HepG2 (cell line): ENCODE measurements at regions not wholly inside any gene's neighbourhood (a gene's known extent, or its start where the extent isn't known, plus 50 kb on each side); places are given as distances from the start of the nearest gene placed in this dataset.

Experiments
- ATAC-seq: fragments of 200-7000 bp; cut with Tn5 transposase; 3 replicates; pipeline ENCODE4 v1.9.1; 2020; ENCODE audit warnings: mild to moderate bottlenecking, moderate library complexity
- BruUV-seq: library from RNA; stranded (reverse); fragments of 400-500 nt; replicated peaks from 2 replicates; lab custom pipeline; 2021; lab: Mats Ljungman, UMichigan
- CTCF ChIA-PET: fragments of 300-600 bp; formaldehyde crosslinking; extraction: SDS; loops from one replicate; lab custom pipeline; 2021; ENCODE audit warnings: low total read pairs, inconsistent platforms, low intra/inter-chr PET ratio; lab: Yijun Ruan, JAX
- POLR2A ChIA-PET: fragments of 350-600 bp; sonication (Branson Sonifier 250); formaldehyde crosslinking; loops from one replicate; lab custom pipeline; 2020; ENCODE audit warnings: antibody characterized with exemption, inconsistent platforms; lab: Yijun Ruan, JAX
- DNase-seq: peaks from one replicate; pipeline ENCODE4 v3.0.0-alpha.2; 2015; ENCODE audit warnings: low spot score
- FAIRE-seq: peaks from 3 replicates; lab custom pipeline; 2011; peaks lifted over from hg19 to GRCh38; lab: Jason Lieb, UNC
- H2AFZ ChIP-seq: one replicate; pipeline ENCODE4 v1.6.1; 2011; ENCODE audit warnings: low read length, inconsistent platforms
- H3K27ac ChIP-seq: fragments of 300-600 bp; 3 replicates; pipeline ENCODE4 v1.8.0; 2011; ENCODE audit warnings: mixed run types, mild to moderate bottlenecking, mixed read lengths, low read length, inconsistent platforms; ENCODE audit not compliant: insufficient read depth; ENCODE audit errors: extremely low read length
- H3K27me3 ChIP-seq, 2 experiments: fragments of 200-600 bp in 1 of 2; 2 replicates in 1 of 2; 3 replicates in 1 of 2; pipeline versions ENCODE4 v1.6.0 to v1.8.0; 2011; ENCODE audit warnings: low read length in 2 of 2, mild to moderate bottlenecking in 2 of 2, moderate library complexity in 2 of 2, inconsistent platforms in 1 of 2; ENCODE audit not compliant: insufficient read depth in 2 of 2, control insufficient read depth in 1 of 2
- H3K36me3 ChIP-seq, 2 experiments: fragments of 200-600 bp in 1 of 2; replicated peaks in 1 of 2; 2 replicates in 1 of 2; 3 replicates in 1 of 2; pipeline versions ENCODE4 v1.5.1 to v1.8.0; 2011; ENCODE audit warnings: low read length in 2 of 2, inconsistent platforms in 1 of 2; ENCODE audit not compliant: insufficient read depth in 2 of 2, control insufficient read depth in 1 of 2
- H3K4me1 ChIP-seq: 2 replicates; pipeline ENCODE4 v1.5.1; 2012; ENCODE audit warnings: low read length, inconsistent platforms; ENCODE audit not compliant: insufficient read depth
- H3K4me2 ChIP-seq: 2 replicates; pipeline ENCODE4 v1.6.0; 2011; ENCODE audit warnings: low read depth, low read length, inconsistent platforms
- H3K4me3 ChIP-seq, 3 experiments: fragments of 200-600 bp in 1 of 3; sonication (generic), shearing (Covaris generic) in 1 of 3; replicated peaks in 1 of 3; 2 replicates each; pipeline ENCODE4 v1.5.1; 2011 to 2016; ENCODE audit warnings: low read length in 3 of 3, inconsistent platforms in 2 of 3, low read depth in 2 of 3, mild to moderate bottlenecking in 2 of 3, control low read depth in 1 of 3, mixed read lengths in 1 of 3; ENCODE audit not compliant: insufficient read depth in 1 of 3
- H3K79me2 ChIP-seq: one replicate; pipeline ENCODE4 v1.6.1; 2011; ENCODE audit warnings: low read length, inconsistent platforms; ENCODE audit not compliant: insufficient read depth
- H3K9ac ChIP-seq: 2 replicates; pipeline ENCODE4 v1.6.0; 2011; ENCODE audit warnings: mild to moderate bottlenecking, low read depth, low read length, inconsistent platforms; ENCODE audit not compliant: insufficient read depth
- H3K9me3 ChIP-seq: 2 replicates; pipeline ENCODE4 v1.5.1; 2012; ENCODE audit warnings: mild to moderate bottlenecking, low read length
- H4K20me1 ChIP-seq: 2 replicates; pipeline ENCODE4 v1.6.0; 2011; ENCODE audit warnings: inconsistent platforms, mild to moderate bottlenecking, low read length, moderate library complexity; ENCODE audit not compliant: insufficient read depth
- ATM ChIP-seq: fragments of 450-650 bp; IDR thresholded peaks from 2 replicates; pipeline ENCODE4 v1.7.1; 2017; ENCODE audit warnings: mild to moderate bottlenecking, borderline replicate concordance
- CCDC6 ChIP-seq: sonication (generic); formaldehyde crosslinking; IDR thresholded peaks from 2 replicates; pipeline ENCODE4 v1.8.1; 2022; ENCODE audit warnings: mild to moderate bottlenecking, missing genetic modification reagents, moderate library complexity
- CSRNP1 ChIP-seq: sonication (generic); formaldehyde crosslinking; IDR thresholded peaks from 2 replicates; pipeline ENCODE4 v1.8.1; 2023; ENCODE audit warnings: mild to moderate bottlenecking, missing genetic modification reagents
- FOXA1 ChIP-seq, 2 experiments: fragments of 450-650 bp in 1 of 2; sonication (generic) in 1 of 2; formaldehyde crosslinking in 1 of 2; IDR thresholded peaks; 2 replicates each; pipeline versions ENCODE4 v1.4.0 to v1.6.1; 2016 to 2020; ENCODE audit warnings: missing genetic modification reagents in 1 of 2
- NONO ChIP-seq, 2 experiments: fragments of 450-650 bp in 1 of 2; sonication (generic) in 1 of 2; formaldehyde crosslinking in 1 of 2; IDR thresholded peaks in 1 of 2; conservative IDR thresholded peaks in 1 of 2; 2 replicates each; pipeline versions ENCODE4 v1.6.1 to v1.8.0; 2017 to 2022; ENCODE audit warnings: mild to moderate bottlenecking in 1 of 2, missing genetic modification reagents in 1 of 2, moderate library complexity in 1 of 2
- SATB2 ChIP-seq: sonication (generic); formaldehyde crosslinking; IDR thresholded peaks from 2 replicates; pipeline ENCODE4 v1.5.0; 2020; ENCODE audit warnings: missing genetic modification reagents
- ZNF138 ChIP-seq: sonication (generic); formaldehyde crosslinking; IDR thresholded peaks from 2 replicates; pipeline ENCODE4 v1.5.0; 2020; ENCODE audit warnings: mild to moderate bottlenecking, low read depth, missing genetic modification reagents
- ZNF563 ChIP-seq: sonication (generic); formaldehyde crosslinking; IDR thresholded peaks from 2 replicates; pipeline ENCODE4 v1.8.0; 2022; ENCODE audit warnings: mild to moderate bottlenecking, moderate library complexity, missing genetic modification reagents
- ZNF713 ChIP-seq: sonication (generic); formaldehyde crosslinking; IDR thresholded peaks from 2 replicates; pipeline ENCODE4 v1.4.0; 2020; ENCODE audit warnings: mild to moderate bottlenecking, missing genetic modification reagents
- ZNF850 ChIP-seq: sonication (generic); formaldehyde crosslinking; conservative IDR thresholded peaks from 2 replicates; pipeline ENCODE4 v1.9.0; 2021; ENCODE audit warnings: mild to moderate bottlenecking, missing genetic modification reagents
- WGBS: methylation state at CpG from one replicate; pipeline ENCODE4 v1.1.6; 2017; ENCODE audit warnings: low lambda C conversion rate; 5-methylcytosine and 5-hydroxymethylcytosine counted together
- in situ Hi-C: cut with HindIII; loops from 2 replicates; pipeline ENCODE4 v1.10.0; 2017; ENCODE audit warnings: low pct_unique_long_range_greater_than_20kb; ENCODE audit not compliant: extremely low pct_ligation_motif_present
- intact Hi-C: fragments of 100-400 bp; cut with micrococcal nuclease; formaldehyde crosslinking; loops from one replicate; pipeline ENCODE4 v1.10.0; 2022; ENCODE audit not compliant: unreplicated experiment
- TF ChIP-seq, protein P1 (sequence below): IDR thresholded peaks from 2 replicates; pipeline ENCODE4 v1.6.1; 2012; ENCODE audit warnings: inconsistent platforms
- TF ChIP-seq, protein P2 (sequence below): sonication (generic); formaldehyde crosslinking; IDR thresholded peaks from 2 replicates; pipeline ENCODE4 v1.4.0; 2020; ENCODE audit warnings: missing genetic modification reagents

DNA sequence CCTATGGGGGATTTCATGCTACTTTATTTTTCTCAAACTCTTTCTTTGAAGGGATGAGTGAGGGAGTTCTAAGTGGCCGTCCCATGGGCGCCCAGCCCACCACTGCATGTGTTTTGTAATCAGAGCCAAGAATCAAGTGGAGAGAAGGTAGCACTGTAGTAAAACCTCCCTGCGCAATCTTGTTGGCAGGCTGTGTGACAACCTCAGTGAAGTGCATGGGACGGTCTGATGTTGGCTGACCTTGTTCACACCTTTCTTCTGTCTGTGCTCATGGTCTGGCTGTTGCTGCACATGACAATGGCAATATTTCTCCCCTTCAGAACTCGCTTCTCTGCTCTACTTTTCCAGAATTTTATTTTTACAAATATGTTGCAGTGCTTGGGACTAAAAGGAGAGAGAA, 71.2 kb upstream of the SHISA3 start:
- POLR2A ChIA-PET: no interaction called here
- Histone ChIP-seq H3K27me3 (no peaks in the 10 kb centered on the region; a peak in 1 of 5 replicates), H2AFZ (no peak overlapping the region), H3K4me3 (no peak overlapping the region), H3K4me2 (no peak overlapping the region), H3K36me3 (no peaks in the 10 kb centered on the region), H3K4me1 (no peaks in the 10 kb centered on the region), H3K27ac (no peak overlapping the region), H3K9ac (no peak overlapping the region), H3K79me2 (no peaks in the 10 kb centered on the region), H3K9me3 (no peaks in the 10 kb centered on the region), H4K20me1 (no peaks in the 10 kb centered on the region)
- WGBS: 27% methylated on average over 5 of the region's 5 CpGs
- no peak for TF ChIP-seq SATB2 (CRISPR knock-in tag)
- TF ChIP-seq FOXA1 (IDR thresholded peaks at IDR 0.05): no peak
- no peak for TF ChIP-seq FOXA1 (CRISPR knock-in tag; IDR thresholded peaks at IDR 0.05)
- TF ChIP-seq CSRNP1 (CRISPR knock-in tag): no peak
- no peak for TF ChIP-seq NONO (IDR thresholded peaks at IDR 0.05)
- TF ChIP-seq NONO (CRISPR knock-in tag; conservative IDR thresholded peaks at IDR 0.05): no peak
- TF ChIP-seq ZNF850: no peak
- BruUV-seq: no TSS peak
- FAIRE-seq: no peak
- intact Hi-C loops (no loop called here), in situ Hi-C loops (no loop called here)
- ATAC-seq: no peak
- CTCF ChIA-PET: no interaction called here
- no peak for DNase-seq

DNA sequence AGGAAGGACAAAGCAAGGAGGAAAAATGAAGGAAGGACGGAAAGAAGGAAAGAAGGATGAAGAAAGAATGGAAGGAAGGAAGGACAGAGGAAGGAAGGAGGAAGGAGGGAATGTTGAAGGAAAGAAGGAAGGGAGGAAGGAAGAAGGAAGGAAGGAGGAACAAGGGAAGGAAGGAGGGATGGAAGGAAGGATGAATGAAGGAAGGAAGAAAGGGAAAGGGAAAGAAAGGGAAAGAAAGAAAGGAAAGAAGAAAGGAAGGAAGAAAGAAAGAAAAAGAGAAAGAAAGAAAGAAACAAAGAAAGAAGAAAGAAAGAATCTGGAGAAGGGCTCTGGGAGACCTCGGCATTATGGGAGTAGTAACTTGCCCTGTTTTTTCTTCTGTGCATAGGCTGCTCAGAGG, 70.8 kb upstream of the SHISA3 start:
- no peak overlapping the region for H3K9ac ChIP-seq
- no peak overlapping the region for H2AFZ ChIP-seq
- H3K27me3 ChIP-seq: no peaks in the 10 kb centered on the region; a peak in 1 of 5 replicates
- CTCF ChIA-PET: no interaction called here
- H3K27ac ChIP-seq: no peak overlapping the region
- H3K4me1 ChIP-seq: no peaks in the 10 kb centered on the region
- DNase-seq: no peak
- intact Hi-C loops: no loop called here
- H3K9me3 ChIP-seq: no peaks in the 10 kb centered on the region
- H3K79me2 ChIP-seq: no peaks in the 10 kb centered on the region
- FAIRE-seq: no peak
- no TSS peak for BruUV-seq
- 20% methylated on average over 2 of the region's 2 CpGs for WGBS
- H4K20me1 ChIP-seq: no peaks in the 10 kb centered on the region
- H3K4me2 ChIP-seq: no peak overlapping the region
- no peaks in the 10 kb centered on the region for H3K36me3 ChIP-seq
- in situ Hi-C loops: no loop called here
- POLR2A ChIA-PET: no interaction called here
- no peak overlapping the region for H3K4me3 ChIP-seq
- no peak for ATAC-seq
- TF ChIP-seq CCDC6 (CRISPR knock-in tag): no peak
- TF ChIP-seq, protein P1, sequence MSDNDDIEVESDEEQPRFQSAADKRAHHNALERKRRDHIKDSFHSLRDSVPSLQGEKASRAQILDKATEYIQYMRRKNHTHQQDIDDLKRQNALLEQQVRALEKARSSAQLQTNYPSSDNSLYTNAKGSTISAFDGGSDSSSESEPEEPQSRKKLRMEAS: no peak
- TF ChIP-seq, protein P2, sequence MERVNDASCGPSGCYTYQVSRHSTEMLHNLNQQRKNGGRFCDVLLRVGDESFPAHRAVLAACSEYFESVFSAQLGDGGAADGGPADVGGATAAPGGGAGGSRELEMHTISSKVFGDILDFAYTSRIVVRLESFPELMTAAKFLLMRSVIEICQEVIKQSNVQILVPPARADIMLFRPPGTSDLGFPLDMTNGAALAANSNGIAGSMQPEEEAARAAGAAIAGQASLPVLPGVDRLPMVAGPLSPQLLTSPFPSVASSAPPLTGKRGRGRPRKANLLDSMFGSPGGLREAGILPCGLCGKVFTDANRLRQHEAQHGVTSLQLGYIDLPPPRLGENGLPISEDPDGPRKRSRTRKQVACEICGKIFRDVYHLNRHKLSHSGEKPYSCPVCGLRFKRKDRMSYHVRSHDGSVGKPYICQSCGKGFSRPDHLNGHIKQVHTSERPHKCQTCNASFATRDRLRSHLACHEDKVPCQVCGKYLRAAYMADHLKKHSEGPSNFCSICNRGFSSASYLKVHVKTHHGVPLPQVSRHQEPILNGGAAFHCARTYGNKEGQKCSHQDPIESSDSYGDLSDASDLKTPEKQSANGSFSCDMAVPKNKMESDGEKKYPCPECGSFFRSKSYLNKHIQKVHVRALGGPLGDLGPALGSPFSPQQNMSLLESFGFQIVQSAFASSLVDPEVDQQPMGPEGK: no peak
- no peak for TF ChIP-seq ZNF138 (CRISPR knock-in tag)
- TF ChIP-seq ZNF713: no peak
- no peak for TF ChIP-seq ATM
- no peak for TF ChIP-seq ZNF563 (CRISPR knock-in tag)
